Omental fat pad (tissue), 3 donors: ENCODE measurements at regions not wholly inside any gene's neighbourhood (a gene's known extent, or its start where the extent isn't known, plus 50 kb on each side); places are given as distances from the start of the nearest gene placed in this dataset.

Experiments
- ATAC-seq: fragments of 150-250 bp; one replicate; pipeline ENCODE4 v1.9.1; 2016; ENCODE audit warnings: mild to moderate bottlenecking, moderate library complexity; ENCODE audit not compliant: low FRiP score
- DNase-seq: peaks from one replicate; pipeline ENCODE4 v3.0.0-alpha.2; 2019; ENCODE audit warnings: low spot score
- CTCF ChIP-seq, 3 donors: fragments of 450-650 bp; IDR thresholded peaks; one replicate each; pipeline ENCODE4 v1.5.1; 2016 to 2017; ENCODE audit warnings: antibody characterized with exemption in 3 of 3, mild to moderate bottlenecking in 3 of 3, moderate library complexity in 2 of 3

DNA sequence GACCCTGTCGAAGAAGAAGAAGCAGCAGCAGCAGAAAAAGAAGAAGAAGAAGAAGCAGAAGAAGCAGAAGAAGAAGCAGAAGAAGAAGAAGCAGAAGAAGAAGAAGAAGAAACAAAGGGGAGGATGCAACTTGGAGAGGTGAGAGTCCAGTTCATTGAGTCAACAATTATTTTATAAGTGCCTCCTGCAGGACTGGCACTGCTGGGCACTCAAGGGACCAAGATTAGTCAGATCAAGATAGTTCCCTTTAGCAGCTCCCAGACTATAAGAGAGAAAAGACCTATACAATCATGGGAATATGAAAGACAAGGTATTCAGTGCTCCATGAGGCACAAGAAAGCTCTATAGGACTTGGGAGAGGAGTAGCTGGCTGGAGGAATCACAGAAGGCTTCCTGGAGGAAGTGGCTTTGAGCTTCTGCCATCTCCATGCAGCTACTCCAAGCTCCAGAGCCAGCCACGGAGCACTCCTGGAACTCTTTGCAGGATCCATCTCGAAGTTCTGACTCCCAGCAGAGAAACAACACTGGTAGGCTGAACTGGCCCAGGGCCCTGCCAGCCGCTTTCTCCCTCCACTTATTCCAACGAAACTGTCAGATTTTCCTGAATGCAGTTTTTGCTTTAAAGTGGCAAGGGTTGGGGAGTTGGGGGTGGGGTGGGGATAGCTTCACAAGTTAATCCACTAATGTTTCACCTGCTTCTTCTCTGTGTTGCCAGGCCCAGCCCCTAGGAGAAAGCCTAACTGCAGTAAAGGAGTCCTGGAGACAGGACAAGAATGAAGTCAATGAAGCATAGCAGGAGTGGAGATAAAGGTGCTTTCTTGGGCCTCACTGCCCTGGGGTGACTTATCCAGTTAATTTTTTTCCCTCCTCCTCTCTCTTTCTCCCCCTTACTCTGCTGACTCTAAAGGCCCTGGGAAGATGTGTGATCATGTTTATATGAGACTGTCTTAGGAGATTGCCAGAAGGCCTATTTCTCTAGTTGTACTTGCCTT is 140.1 kb upstream of the PARP11 start:
- DNase-seq (no peak), ATAC-seq (peak; percentile 11)
- no peak for TF ChIP-seq CTCF (IDR thresholded peaks at IDR 0.05)

GRCh38 chr12:4012073-4012472 is 138.9 kb upstream of the PARP11 start:
- DNase-seq (no peak), ATAC-seq (no peak)
- TF ChIP-seq CTCF (IDR thresholded peaks at IDR 0.05), result no peak

- no peak for DNase-seq
- peak; percentile 56 for ATAC-seq
- no peak for TF ChIP-seq CTCF (IDR thresholded peaks at IDR 0.05)
Observed at GRCh38 chr12:4011597-4011996, 138.4 kb upstream of the PARP11 start.

DNA sequence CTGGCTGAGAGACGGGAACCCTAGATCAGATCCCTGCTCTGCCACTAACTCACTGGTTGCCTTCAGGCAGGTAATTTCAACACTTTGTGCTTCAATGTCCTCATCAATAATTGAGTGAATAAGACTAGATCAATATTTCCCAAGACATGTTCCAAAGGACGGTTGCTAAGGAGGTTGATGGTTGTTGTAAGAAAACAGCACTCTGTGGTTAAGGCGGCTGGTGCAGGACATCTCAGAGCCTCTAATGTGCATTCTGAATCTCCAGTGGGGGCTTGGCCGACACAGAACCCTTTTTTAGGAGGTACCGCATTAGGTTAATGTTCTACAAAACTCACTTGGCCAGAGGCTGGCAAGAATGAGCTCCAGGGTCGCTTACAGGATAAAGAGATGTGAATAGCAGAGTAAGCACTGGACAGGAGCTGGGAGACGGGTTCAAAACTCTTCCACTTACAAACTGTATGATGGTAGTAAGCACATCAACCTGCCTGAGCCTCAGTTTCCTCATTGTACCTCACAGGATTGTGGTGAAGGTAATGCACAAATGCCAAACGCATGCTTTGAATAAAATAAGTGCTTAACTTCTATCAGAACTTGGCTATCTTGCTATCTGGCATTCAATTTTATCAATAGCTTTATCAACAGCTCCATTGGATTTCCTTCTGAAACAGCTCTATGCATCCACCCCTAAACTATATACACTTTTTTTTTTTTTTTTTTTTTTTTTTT is 136.9 kb upstream of the PARP11 start:
- TF ChIP-seq CTCF (IDR thresholded peaks at IDR 0.05), result no peak
- no peak for DNase-seq
- no peak for ATAC-seq

DNA sequence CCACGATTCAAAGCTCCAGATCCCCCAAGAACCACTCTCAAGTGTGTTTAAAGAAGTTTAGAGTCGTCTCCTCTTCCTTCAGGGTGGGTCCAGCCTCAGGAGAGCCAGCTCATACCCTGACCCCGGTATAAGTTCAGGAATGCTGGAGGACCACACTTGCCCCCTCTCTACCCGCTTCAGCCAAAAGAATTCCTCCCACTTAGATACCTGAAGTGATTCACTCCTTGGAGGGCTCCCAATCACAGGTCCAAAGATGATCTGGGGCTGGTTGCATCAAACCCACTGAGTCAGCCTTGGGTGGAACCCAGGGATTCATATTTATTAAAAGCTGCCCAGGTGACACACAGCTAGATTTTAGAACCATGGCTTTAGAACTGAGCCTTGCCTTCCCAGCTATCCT is 133.5 kb upstream of the PARP11 start:
- ATAC-seq (peak; percentile 93), DNase-seq (no peak)

DNA sequence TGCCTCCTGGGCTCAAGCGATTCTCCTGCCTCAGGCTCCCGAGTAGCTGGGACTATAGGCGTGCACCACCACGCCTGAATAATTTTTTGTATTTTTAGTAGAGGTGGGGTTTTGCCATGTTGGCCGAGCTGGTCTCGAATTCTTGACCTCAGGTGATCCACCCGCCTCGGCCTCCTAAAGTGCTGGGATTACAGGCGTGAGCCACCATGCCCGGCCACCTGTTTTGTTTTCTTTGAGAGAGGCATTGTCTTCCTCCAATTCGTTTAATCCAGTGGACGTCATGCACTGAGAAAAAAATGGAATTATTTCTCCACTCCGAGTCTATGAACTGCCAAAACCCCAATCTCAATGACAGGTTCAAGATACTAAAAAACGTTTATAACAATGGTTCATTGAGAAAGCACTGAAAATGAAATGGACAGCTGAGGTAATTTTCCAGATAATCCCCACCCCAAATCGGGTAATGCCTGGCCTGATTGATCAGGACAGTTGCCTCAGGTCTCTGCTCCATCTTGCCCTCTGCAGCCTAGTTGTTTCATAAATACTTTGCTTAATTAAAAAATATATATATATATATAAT is 132.7 kb upstream of the PARP11 start:
- no peak for DNase-seq
- no peak for TF ChIP-seq CTCF (IDR thresholded peaks at IDR 0.05)
- ATAC-seq, result no peak

More for the DNA sequence above, 133.5 kb upstream of the PARP11 start:
- no peak for TF ChIP-seq CTCF (IDR thresholded peaks at IDR 0.05)
